ENCODE measurements at regions not wholly inside any gene's neighbourhood (a gene's known extent, or its start where the extent isn't known, plus 50 kb on each side); places are given as distances from the start of the nearest gene placed in this dataset.
"Not testable (repeated sequence)": the region's sequence is repeated elsewhere in the genome, so short reads cannot be mapped to it uniquely, and the experiment has no call there.

- TF ChIP-seq CTCF (conservative IDR thresholded peaks at IDR 0.05 in 1 of 2, IDR thresholded peaks at IDR 0.05 in 1 of 2; ENCODE audit: low read depth in 1 of 2, low read length in 2 of 2); EZH2 (IDR thresholded peaks at IDR 0.05; ENCODE audit: low read length, missing control alignments): not testable (repeated sequence)
Observed at GRCh38 chr2:208800887-208801286, 394.3 kb downstream of the PTH2R start.
